RWPE2 (cell line): ENCODE measurements at regions not wholly inside any gene's neighbourhood (a gene's known extent, or its start where the extent isn't known, plus 50 kb on each side); places are given as distances from the start of the nearest gene placed in this dataset.

Source experiments
- ATAC-seq: fragments of 200-7000 bp; cut with Tn5 transposase; 3 replicates; pipeline ENCODE4 v1.9.1; 2021; ENCODE audit warnings: low read depth
- DNase-seq: peaks from one replicate; pipeline ENCODE4 v3.0.0-alpha.2; 2020; ENCODE audit warnings: low spot score
- H3K27ac ChIP-seq: fragments of 450-650 bp; 2 replicates; pipeline ENCODE4 v1.5.1; 2017; ENCODE audit warnings: mild to moderate bottlenecking; ENCODE audit not compliant: poor library complexity, severe bottlenecking
- H3K27me3 ChIP-seq: fragments of 250-450 bp; sonication (Bioruptor Pico); 2 replicates; pipeline ENCODE4 v1.5.1; 2021; ENCODE audit warnings: mild to moderate bottlenecking, moderate library complexity; ENCODE audit not compliant: insufficient read depth, poor library complexity, severe bottlenecking
- H3K36me3 ChIP-seq: fragments of 250-450 bp; sonication (Bioruptor Pico); 2 replicates; pipeline ENCODE4 v1.5.1; 2020; ENCODE audit warnings: low read depth, mild to moderate bottlenecking, moderate library complexity
- H3K4me1 ChIP-seq: fragments of 250-450 bp; sonication (Bioruptor Pico); 2 replicates; pipeline ENCODE4 v1.5.1; 2021; ENCODE audit warnings: mild to moderate bottlenecking, moderate library complexity; ENCODE audit not compliant: insufficient read depth, poor library complexity, severe bottlenecking
- H3K4me3 ChIP-seq: fragments of 250-450 bp; sonication (Bioruptor Pico); 2 replicates; pipeline ENCODE4 v1.5.1; 2021; ENCODE audit warnings: mild to moderate bottlenecking, moderate library complexity; ENCODE audit not compliant: severe bottlenecking
- H3K9me3 ChIP-seq: fragments of 250-450 bp; sonication (Bioruptor Pico); 2 replicates; pipeline ENCODE4 v1.5.1; 2021; ENCODE audit warnings: mild to moderate bottlenecking, moderate library complexity; ENCODE audit not compliant: severe bottlenecking
- CTCF ChIP-seq: fragments of 450-650 bp; IDR thresholded peaks from one replicate; pipeline ENCODE4 v1.5.1; 2017; ENCODE audit warnings: mild to moderate bottlenecking, moderate library complexity; ENCODE audit not compliant: poor library complexity, severe bottlenecking

- Histone ChIP-seq H3K27ac (no peak overlapping the region), H3K36me3 (no peaks in the 10 kb centered on the region), H3K4me3 (no peak overlapping the region), H3K9me3 (no peaks in the 10 kb centered on the region), H3K27me3 (no peaks in the 10 kb centered on the region), H3K4me1 (no peaks in the 10 kb centered on the region)
- ATAC-seq (no peak), DNase-seq (no peak)
- TF ChIP-seq CTCF: no peak
Observed at GRCh38 chr6:96469312-96469711, 52.3 kb upstream of the UFL1 start.

GRCh38 chr6:96470296-96470695, 51.3 kb upstream of the UFL1 start:
- Histone ChIP-seq H3K4me3 (no peak overlapping the region), H3K27ac (no peak overlapping the region), H3K9me3 (no peaks in the 10 kb centered on the region), H3K27me3 (no peaks in the 10 kb centered on the region), H3K36me3 (no peaks in the 10 kb centered on the region), H3K4me1 (no peaks in the 10 kb centered on the region)
- no peak for TF ChIP-seq CTCF
- DNase-seq (no peak), ATAC-seq (no peak)
